Iris pigment epithelial cell (primary cell): ENCODE measurements at regions not wholly inside any gene's neighbourhood (a gene's known extent, or its start where the extent isn't known, plus 50 kb on each side); places are given as distances from the start of the nearest gene placed in this dataset.
A peak's percentile ranks its signal among the peaks of the same experiment; 100 is the strongest.
"Not testable (repeated sequence)": the region's sequence is repeated elsewhere in the genome, so short reads cannot be mapped to it uniquely, and the experiment has no call there.

Source experiments
- DNase-seq: peaks from one replicate; pipeline ENCODE4 v3.0.0-alpha.2; 2011; ENCODE audit warnings: low read depth

GRCh38 chr2:223464071-223464470 lies 138.1 kb downstream of the SCG2 start:
- DNase-seq, result peak; percentile 61

GRCh38 chr2:223465793-223466192 lies 136.4 kb downstream of the SCG2 start:
- DNase-seq, result peak; percentile 100

- DNase-seq, result peak; percentile 44
Observed at GRCh38 chr2:223467196-223467595, 135.0 kb downstream of the SCG2 start.

- peak; percentile 94 for DNase-seq
Observed at GRCh38 chr2:223469270-223470046, 132.7 kb downstream of the SCG2 start.

GRCh38 chr2:223470602-223471001 lies 131.6 kb downstream of the SCG2 start:
- no peak for DNase-seq

- DNase-seq, result no peak
Observed at GRCh38 chr2:223472771-223473170, 129.4 kb downstream of the SCG2 start.

GRCh38 chr2:223474893-223475292 lies 127.3 kb downstream of the SCG2 start:
- no peak for DNase-seq

GRCh38 chr2:223475901-223476300 lies 126.3 kb downstream of the SCG2 start:
- DNase-seq, result no peak

GRCh38 chr2:223477318-223477717 lies 124.8 kb downstream of the SCG2 start:
- no peak for DNase-seq

GRCh38 chr2:223481486-223481885 lies 120.7 kb downstream of the SCG2 start:
- DNase-seq, result no peak

- DNase-seq, result no peak
Observed at GRCh38 chr2:223486751-223487150, 115.4 kb downstream of the SCG2 start.

- DNase-seq, result no peak
Observed at GRCh38 chr2:223487214-223487846, 114.8 kb downstream of the SCG2 start.

- peak; percentile 88 for DNase-seq
Observed at GRCh38 chr2:223488814-223489213, 113.3 kb downstream of the SCG2 start.

GRCh38 chr2:223494496-223494895 lies 107.7 kb downstream of the SCG2 start:
- no peak for DNase-seq

- peak; percentile 50 for DNase-seq
Observed at GRCh38 chr2:223494942-223495341, 107.2 kb downstream of the SCG2 start.

GRCh38 chr2:223496853-223497252 lies 105.3 kb downstream of the SCG2 start:
- not testable (repeated sequence) for DNase-seq

GRCh38 chr2:223500709-223501108 lies 101.5 kb downstream of the SCG2 start:
- DNase-seq, result no peak

- no peak for DNase-seq
Observed at GRCh38 chr2:223501641-223502040, 100.5 kb downstream of the SCG2 start.

GRCh38 chr2:223503746-223504145 lies 98.4 kb downstream of the SCG2 start:
- no peak for DNase-seq

- DNase-seq, result peak; percentile 47
Observed at GRCh38 chr2:223508372-223508771, 93.8 kb downstream of the SCG2 start.

GRCh38 chr2:223510713-223511112 lies 91.4 kb downstream of the SCG2 start:
- no peak for DNase-seq

GRCh38 chr2:223511168-223511567 lies 91.0 kb downstream of the SCG2 start:
- DNase-seq, result no peak

- no peak for DNase-seq
Observed at GRCh38 chr2:223513771-223514455, 88.2 kb downstream of the SCG2 start.
